ENCODE measurements at regions not wholly inside any gene's neighbourhood (a gene's known extent, or its start where the extent isn't known, plus 50 kb on each side); places are given as distances from the start of the nearest gene placed in this dataset.

GRCh38 chr4:153931804-153932203 is 142.9 kb upstream of the SFRP2 start:
- no peak for TF ChIP-seq CTCF (IDR thresholded peaks at IDR 0.05; ENCODE audit: unreplicated experiment)
- Mint-ChIP-seq H3K4me1 (ENCODE audit: low read depth) (no peaks in the 10 kb centered on the region), H3K27ac (no peak overlapping the region), H3K4me3 (ENCODE audit: low read depth) (no peak overlapping the region), H3K36me3 (ENCODE audit: insufficient read depth) (no peaks in the 10 kb centered on the region), H3K9me3 (ENCODE audit: low read depth) (no peaks in the 10 kb centered on the region), H3K27me3 (no peaks in the 10 kb centered on the region)
- DNase-seq (ENCODE audit: low spot score, unreplicated experiment): no peak

GRCh38 chr4:153929675-153930074 is 140.8 kb upstream of the SFRP2 start:
- H3K27me3 Mint-ChIP-seq: no peaks in the 10 kb centered on the region
- no peak for DNase-seq (ENCODE audit: low spot score, unreplicated experiment)
- no peak overlapping the region for H3K4me3 Mint-ChIP-seq (ENCODE audit: low read depth)
- no peaks in the 10 kb centered on the region for H3K9me3 Mint-ChIP-seq (ENCODE audit: low read depth)
- H3K4me1 Mint-ChIP-seq (ENCODE audit: low read depth): no peaks in the 10 kb centered on the region
- TF ChIP-seq CTCF (IDR thresholded peaks at IDR 0.05; ENCODE audit: unreplicated experiment): no peak
- H3K36me3 Mint-ChIP-seq (ENCODE audit: insufficient read depth): no peaks in the 10 kb centered on the region
- no peak overlapping the region for H3K27ac Mint-ChIP-seq

- Mint-ChIP-seq H3K4me3 (ENCODE audit: low read depth) (no peak overlapping the region), H3K27ac (no peak overlapping the region), H3K27me3 (no peaks in the 10 kb centered on the region), H3K9me3 (ENCODE audit: low read depth) (no peaks in the 10 kb centered on the region), H3K4me1 (ENCODE audit: low read depth) (no peaks in the 10 kb centered on the region), H3K36me3 (ENCODE audit: insufficient read depth) (no peaks in the 10 kb centered on the region)
- no peak for TF ChIP-seq CTCF (IDR thresholded peaks at IDR 0.05; ENCODE audit: unreplicated experiment)
- DNase-seq (ENCODE audit: low spot score, unreplicated experiment): no peak
Measured at GRCh38 chr4:153927451-153927850, 138.6 kb upstream of the SFRP2 start.

GRCh38 chr4:153922148-153922547 is 133.3 kb upstream of the SFRP2 start:
- no peak for TF ChIP-seq CTCF (IDR thresholded peaks at IDR 0.05; ENCODE audit: unreplicated experiment)
- Mint-ChIP-seq H3K27me3 (no peaks in the 10 kb centered on the region), H3K4me3 (ENCODE audit: low read depth) (no peak overlapping the region), H3K36me3 (ENCODE audit: insufficient read depth) (no peaks in the 10 kb centered on the region), H3K27ac (no peak overlapping the region), H3K4me1 (ENCODE audit: low read depth) (no peaks in the 10 kb centered on the region), H3K9me3 (ENCODE audit: low read depth) (no peaks in the 10 kb centered on the region)
- no peak for DNase-seq (ENCODE audit: low spot score, unreplicated experiment)

- no peak for TF ChIP-seq CTCF (IDR thresholded peaks at IDR 0.05; ENCODE audit: unreplicated experiment)
- H3K27ac Mint-ChIP-seq: no peak overlapping the region
- no peaks in the 10 kb centered on the region for H3K9me3 Mint-ChIP-seq (ENCODE audit: low read depth)
- no peak overlapping the region for H3K4me3 Mint-ChIP-seq (ENCODE audit: low read depth)
- no peaks in the 10 kb centered on the region for H3K36me3 Mint-ChIP-seq (ENCODE audit: insufficient read depth)
- no peak for DNase-seq (ENCODE audit: low spot score, unreplicated experiment)
- no peaks in the 10 kb centered on the region for H3K27me3 Mint-ChIP-seq
- no peaks in the 10 kb centered on the region for H3K4me1 Mint-ChIP-seq (ENCODE audit: low read depth)
Measured at GRCh38 chr4:153919667-153920066, 130.8 kb upstream of the SFRP2 start.
